ENCODE measurements at regions not wholly inside any gene's neighbourhood (a gene's known extent, or its start where the extent isn't known, plus 50 kb on each side); places are given as distances from the start of the nearest gene placed in this dataset.

- Mint-ChIP-seq H3K4me1 (no peaks in the 10 kb centered on the region), H3K27ac (no peak overlapping the region), H3K4me3 (no peak overlapping the region), H3K9me3 (peaks cover 20% of the 10 kb centered on the region), H3K36me3 (no peaks in the 10 kb centered on the region)
- ATAC-seq (no peak), DNase-seq (ENCODE audit: low spot score in 2 of 2) (no peak)
These were observed 1024.7 kb upstream of the PIK3C3 start for GRCh38 chr18:40930211-40930882.

- Mint-ChIP-seq H3K27ac (no peak overlapping the region), H3K4me1 (no peaks in the 10 kb centered on the region), H3K36me3 (no peaks in the 10 kb centered on the region), H3K4me3 (no peak overlapping the region), H3K9me3 (peaks cover 17% of the 10 kb centered on the region)
- ATAC-seq (no peak), DNase-seq (ENCODE audit: low spot score in 2 of 2) (no peak)
These were observed 1025.6 kb upstream of the PIK3C3 start for GRCh38 chr18:40929399-40929798.

GRCh38 chr18:40926679-40927078 lies 1028.4 kb upstream of the PIK3C3 start:
- DNase-seq (ENCODE audit: low spot score in 2 of 2) (no peak), ATAC-seq (no peak)
- H3K4me1 Mint-ChIP-seq = no peaks in the 10 kb centered on the region
- peaks cover 20% of the 10 kb centered on the region for H3K9me3 Mint-ChIP-seq
- no peaks in the 10 kb centered on the region for H3K36me3 Mint-ChIP-seq
- H3K4me3 Mint-ChIP-seq = no peak overlapping the region
- H3K27ac Mint-ChIP-seq = no peak overlapping the region

- ATAC-seq (no peak), DNase-seq (ENCODE audit: low spot score in 2 of 2) (no peak)
- H3K4me1 Mint-ChIP-seq = no peaks in the 10 kb centered on the region
- H3K9me3 Mint-ChIP-seq = peaks cover 21% of the 10 kb centered on the region
- no peak overlapping the region for H3K4me3 Mint-ChIP-seq
- H3K36me3 Mint-ChIP-seq = no peaks in the 10 kb centered on the region
- H3K27ac Mint-ChIP-seq = no peak overlapping the region
These were observed 1029.9 kb upstream of the PIK3C3 start for GRCh38 chr18:40925071-40925541.

GRCh38 chr18:40921845-40922629 lies 1033.0 kb upstream of the PIK3C3 start:
- no peak for DNase-seq (ENCODE audit: low spot score in 2 of 2)
- Mint-ChIP-seq H3K4me3 (no peak overlapping the region), H3K9me3 (peaks cover 21% of the 10 kb centered on the region), H3K36me3 (no peaks in the 10 kb centered on the region), H3K4me1 (no peaks in the 10 kb centered on the region), H3K27ac (no peak overlapping the region)
- no peak for ATAC-seq

- no peaks in the 10 kb centered on the region for H3K36me3 Mint-ChIP-seq
- H3K9me3 Mint-ChIP-seq = peaks cover 27% of the 10 kb centered on the region
- H3K4me1 Mint-ChIP-seq = no peaks in the 10 kb centered on the region
- ATAC-seq = no peak
- DNase-seq (ENCODE audit: low spot score in 2 of 2) = no peak
- H3K4me3 Mint-ChIP-seq = no peak overlapping the region
- no peak overlapping the region for H3K27ac Mint-ChIP-seq
These were observed 1038.0 kb upstream of the PIK3C3 start for GRCh38 chr18:40917056-40917455.

GRCh38 chr18:40915724-40916123 lies 1039.3 kb upstream of the PIK3C3 start:
- H3K27ac Mint-ChIP-seq = no peak overlapping the region
- H3K9me3 Mint-ChIP-seq = peaks cover 24% of the 10 kb centered on the region
- DNase-seq (ENCODE audit: low spot score in 2 of 2) = no peak
- no peak for ATAC-seq
- H3K36me3 Mint-ChIP-seq = no peaks in the 10 kb centered on the region
- H3K4me1 Mint-ChIP-seq = no peaks in the 10 kb centered on the region
- H3K4me3 Mint-ChIP-seq = no peak overlapping the region

- Mint-ChIP-seq H3K4me3 (no peak overlapping the region), H3K36me3 (no peaks in the 10 kb centered on the region)
These were observed 1043.3 kb upstream of the PIK3C3 start for GRCh38 chr18:40911582-40912254.

GRCh38 chr18:40911041-40911440 lies 1044.0 kb upstream of the PIK3C3 start:
- H3K4me1 Mint-ChIP-seq = no peaks in the 10 kb centered on the region
- H3K27ac Mint-ChIP-seq = no peak overlapping the region
- H3K36me3 Mint-ChIP-seq = no peaks in the 10 kb centered on the region
- H3K9me3 Mint-ChIP-seq = peaks cover 29% of the 10 kb centered on the region
- DNase-seq (ENCODE audit: low spot score in 2 of 2) (no peak), ATAC-seq (no peak)
- H3K4me3 Mint-ChIP-seq = no peak overlapping the region

More at GRCh38 chr18:40911582-40912254, 1043.3 kb upstream of the PIK3C3 start:
- H3K4me1 Mint-ChIP-seq = no peaks in the 10 kb centered on the region
- peaks cover 26% of the 10 kb centered on the region for H3K9me3 Mint-ChIP-seq
- DNase-seq (ENCODE audit: low spot score in 2 of 2) (no peak), ATAC-seq (no peak)
- H3K27ac Mint-ChIP-seq = no peak overlapping the region

GRCh38 chr18:40907842-40908241 lies 1047.2 kb upstream of the PIK3C3 start:
- Mint-ChIP-seq H3K36me3 (no peaks in the 10 kb centered on the region), H3K9me3 (peaks cover 23% of the 10 kb centered on the region), H3K4me1 (no peaks in the 10 kb centered on the region), H3K27ac (no peak overlapping the region), H3K4me3 (no peak overlapping the region)
- ATAC-seq (no peak), DNase-seq (ENCODE audit: low spot score in 2 of 2) (no peak)

- Mint-ChIP-seq H3K4me1 (no peaks in the 10 kb centered on the region), H3K4me3 (no peak overlapping the region), H3K9me3 (peaks cover 20% of the 10 kb centered on the region), H3K27ac (no peak overlapping the region), H3K36me3 (no peaks in the 10 kb centered on the region)
- DNase-seq (ENCODE audit: low spot score in 2 of 2) (no peak), ATAC-seq (no peak)
These were observed 1050.7 kb upstream of the PIK3C3 start for GRCh38 chr18:40904295-40904694.

- no peak for ATAC-seq
These were observed 1052.6 kb upstream of the PIK3C3 start for GRCh38 chr18:40902436-40902835.

GRCh38 chr18:40897884-40898283 lies 1057.2 kb upstream of the PIK3C3 start:
- Mint-ChIP-seq H3K27ac (no peak overlapping the region), H3K9me3 (peaks cover 14% of the 10 kb centered on the region), H3K36me3 (no peaks in the 10 kb centered on the region), H3K4me1 (no peaks in the 10 kb centered on the region), H3K4me3 (no peak overlapping the region)
- DNase-seq (ENCODE audit: low spot score in 2 of 2) = no peak
- ATAC-seq = no peak

More at GRCh38 chr18:40902436-40902835, 1052.6 kb upstream of the PIK3C3 start:
- H3K36me3 Mint-ChIP-seq = no peaks in the 10 kb centered on the region
- H3K4me3 Mint-ChIP-seq = no peak overlapping the region
- DNase-seq (ENCODE audit: low spot score in 2 of 2) = no peak
- no peaks in the 10 kb centered on the region for H3K4me1 Mint-ChIP-seq
- no peak overlapping the region for H3K27ac Mint-ChIP-seq
- peaks cover 14% of the 10 kb centered on the region for H3K9me3 Mint-ChIP-seq

GRCh38 chr18:40883271-40883670 lies 1071.8 kb upstream of the PIK3C3 start:
- DNase-seq (ENCODE audit: low spot score in 2 of 2) = no peak
- H3K36me3 Mint-ChIP-seq = no peaks in the 10 kb centered on the region
- no peak overlapping the region for H3K4me3 Mint-ChIP-seq
- ATAC-seq = no peak
- peaks cover 11% of the 10 kb centered on the region for H3K9me3 Mint-ChIP-seq
- H3K4me1 Mint-ChIP-seq = no peaks in the 10 kb centered on the region
- H3K27ac Mint-ChIP-seq = no peak overlapping the region

- no peak for DNase-seq (ENCODE audit: low spot score in 2 of 2)
- Mint-ChIP-seq H3K9me3 (peaks cover 7% of the 10 kb centered on the region), H3K4me1 (no peaks in the 10 kb centered on the region), H3K4me3 (no peak overlapping the region), H3K36me3 (no peaks in the 10 kb centered on the region), H3K27ac (no peak overlapping the region)
- ATAC-seq = no peak
These were observed 1072.6 kb upstream of the PIK3C3 start for GRCh38 chr18:40882468-40882867.

All from stimulated activated effector memory CD8-positive, alpha-beta T cell treated with anti-CD3 and anti-CD28 coated beads, Interleukin-12 subunit alpha, Interleukin-12 subunit beta, amount 100 ng/mL, for 72 hours (primary cell).